ENCODE measurements at regions not wholly inside any gene's neighbourhood (a gene's known extent, or its start where the extent isn't known, plus 50 kb on each side); places are given as distances from the start of the nearest gene placed in this dataset.

- no peak for DNase-seq
- H3K27ac ChIP-seq: no peak overlapping the region
- H3K4me1 ChIP-seq: no peaks in the 10 kb centered on the region
- H3K27me3 ChIP-seq: no peaks in the 10 kb centered on the region
- intact Hi-C loops (cut with DNase I): loop anchor here (5.0 kb wide), 1 partner anchor 297 kb away; no protein-coding TSS in a partner anchor
- H3K36me3 ChIP-seq: no peaks in the 10 kb centered on the region
- no peak overlapping the region for H3K4me3 ChIP-seq
- H3K9me3 ChIP-seq: no peaks in the 10 kb centered on the region
- 72 to 82% methylated on average over 4 of the region's 4 CpGs for WGBS, 2 donors
- TF ChIP-seq POLR2A (IDR thresholded peaks at IDR 0.05) (no peak), CTCF (IDR thresholded peaks at IDR 0.05) (no peak)
Observed at GRCh38 chr11:25980091-25980490, 351.8 kb upstream of the ANO3 start.

DNA sequence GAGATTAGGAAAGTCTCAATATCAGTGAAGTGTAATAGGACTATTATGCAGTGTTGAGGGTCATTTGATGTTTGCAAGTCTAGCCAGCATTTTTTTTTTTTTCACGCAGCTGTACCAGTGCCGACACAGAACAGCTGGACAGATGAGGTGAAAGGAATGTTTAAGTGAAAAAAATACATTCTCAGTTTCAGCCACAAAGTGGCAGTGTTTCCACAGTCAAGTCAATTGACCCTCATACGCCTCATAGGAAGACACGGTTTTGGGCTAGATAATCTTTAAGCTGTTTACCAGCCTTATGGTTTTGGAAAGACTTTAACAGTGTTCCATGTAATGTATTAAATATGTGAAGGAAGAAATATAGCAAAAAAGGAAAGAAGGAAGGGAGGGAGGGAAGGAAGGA, 349.9 kb upstream of the ANO3 start:
- no peaks in the 10 kb centered on the region for H3K9me3 ChIP-seq
- no peaks in the 10 kb centered on the region for H3K36me3 ChIP-seq
- intact Hi-C loops (cut with DNase I): loop anchor here (5.0 kb wide), 1 partner anchor 295 kb away; no protein-coding TSS in a partner anchor
- DNase-seq: no peak
- no peaks in the 10 kb centered on the region for H3K4me1 ChIP-seq
- no peak overlapping the region for H3K27ac ChIP-seq
- peak in 5 of 6 experiments; percentile 22 to 56 (median 35) for TF ChIP-seq CTCF (IDR thresholded peaks at IDR 0.05)
- no peak for TF ChIP-seq POLR2A (IDR thresholded peaks at IDR 0.05)
- no peaks in the 10 kb centered on the region for H3K27me3 ChIP-seq
- 2 to 9% methylated on average over 4 of the region's 4 CpGs for WGBS, 2 donors
- no peak overlapping the region for H3K4me3 ChIP-seq

DNA sequence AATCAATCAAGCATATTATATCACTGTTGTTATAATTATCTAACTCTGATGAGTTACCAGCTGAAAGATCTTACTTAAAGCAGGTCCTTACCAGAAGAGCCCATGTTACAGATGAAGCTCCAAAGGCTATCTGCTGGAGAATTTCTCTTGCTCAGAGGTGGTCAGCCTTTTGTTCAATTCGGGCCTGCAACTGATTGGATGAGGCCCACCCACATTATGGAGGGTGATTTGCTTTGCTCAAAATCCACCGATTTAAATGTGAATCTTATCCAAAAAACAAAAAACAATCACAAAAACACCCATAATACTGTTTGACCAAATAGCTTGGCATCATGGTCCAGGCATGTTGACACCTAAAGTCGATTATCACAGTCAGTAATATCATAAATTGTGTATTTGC, 348.6 kb upstream of the ANO3 start:
- no peak for DNase-seq
- no peak for TF ChIP-seq CTCF (IDR thresholded peaks at IDR 0.05)
- no peak for TF ChIP-seq POLR2A (IDR thresholded peaks at IDR 0.05)
- 74 to 79% methylated on average over 3 of the region's 3 CpGs for WGBS, 2 donors
- Histone ChIP-seq H3K4me3 (no peak overlapping the region), H3K4me1 (no peaks in the 10 kb centered on the region), H3K36me3 (no peaks in the 10 kb centered on the region), H3K27me3 (no peaks in the 10 kb centered on the region), H3K27ac (no peak overlapping the region), H3K9me3 (no peaks in the 10 kb centered on the region)
- intact Hi-C loops (cut with DNase I): loop anchor here (5.0 kb wide), 1 partner anchor 294 kb away; no protein-coding TSS in a partner anchor

DNA sequence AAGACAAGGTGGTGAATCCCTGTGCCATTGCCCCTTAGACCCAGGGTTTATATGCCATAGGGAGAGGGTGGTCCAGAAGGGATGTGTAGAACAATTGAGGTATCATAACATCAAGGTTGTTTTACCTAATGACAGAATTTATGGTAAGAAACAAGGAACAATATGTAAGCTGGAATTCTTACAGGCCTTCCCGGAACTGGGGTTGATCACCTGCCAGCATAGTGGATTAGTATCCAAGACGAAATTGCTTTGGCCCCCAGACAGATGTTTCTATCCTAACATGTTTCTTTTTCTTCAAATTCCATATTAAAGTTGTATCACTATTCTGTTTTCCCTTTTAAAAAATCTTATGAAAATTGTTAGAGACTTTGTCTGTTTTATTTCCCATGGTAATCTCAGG, 343.8 kb upstream of the ANO3 start:
- Histone ChIP-seq H3K27me3 (no peaks in the 10 kb centered on the region), H3K36me3 (no peaks in the 10 kb centered on the region), H3K27ac (no peak overlapping the region), H3K9me3 (no peaks in the 10 kb centered on the region), H3K4me1 (peaks cover 0 to 4% (median 0%) of the 10 kb centered on the region in 3 donors), H3K4me3 (no peak overlapping the region)
- 19 to 53% methylated on average over 2 of the region's 2 CpGs for WGBS, 2 donors
- DNase-seq: no peak
- intact Hi-C loops (cut with DNase I): no loop called here
- no peak for TF ChIP-seq POLR2A (IDR thresholded peaks at IDR 0.05)

- peaks cover 0 to 4% (median 0%) of the 10 kb centered on the region in 3 donors for H3K4me1 ChIP-seq
- H3K27me3 ChIP-seq: no peaks in the 10 kb centered on the region
- no peak overlapping the region for H3K4me3 ChIP-seq
- no peak overlapping the region for H3K27ac ChIP-seq
- 46 to 48% methylated on average over 3 of the region's 3 CpGs for WGBS, 2 donors
- TF ChIP-seq CTCF (IDR thresholded peaks at IDR 0.05) (no peak), POLR2A (IDR thresholded peaks at IDR 0.05) (no peak)
- no peaks in the 10 kb centered on the region for H3K36me3 ChIP-seq
- no peak for DNase-seq
- no peaks in the 10 kb centered on the region for H3K9me3 ChIP-seq
- intact Hi-C loops (cut with DNase I): no loop called here
Observed at GRCh38 chr11:25990406-25990805, 341.5 kb upstream of the ANO3 start.

- WGBS, 2 donors: 59 to 67% methylated on average over 2 of the region's 2 CpGs
- Histone ChIP-seq H3K4me1 (peaks cover 0 to 4% (median 0%) of the 10 kb centered on the region in 3 donors), H3K27ac (no peak overlapping the region), H3K9me3 (no peaks in the 10 kb centered on the region), H3K36me3 (no peaks in the 10 kb centered on the region), H3K4me3 (no peak overlapping the region), H3K27me3 (no peaks in the 10 kb centered on the region)
- DNase-seq: no peak
- TF ChIP-seq CTCF (IDR thresholded peaks at IDR 0.05) (no peak), POLR2A (IDR thresholded peaks at IDR 0.05) (no peak)
- intact Hi-C loops (cut with DNase I): no loop called here
Observed at GRCh38 chr11:25991476-25991875, 340.5 kb upstream of the ANO3 start.
